Karpas-422 (cell line): ENCODE measurements at regions not wholly inside any gene's neighbourhood (a gene's known extent, or its start where the extent isn't known, plus 50 kb on each side); places are given as distances from the start of the nearest gene placed in this dataset.

Source experiments
- DNase-seq: peaks from one replicate; pipeline ENCODE4 v3.0.0-alpha.2; 2015
- H2AFZ ChIP-seq: fragments of 200-600 bp; sonication (generic); 2 replicates; pipeline ENCODE4 v1.6.1; 2014; ENCODE audit warnings: antibody characterized with exemption, low read length, mixed read lengths
- H3K27ac ChIP-seq: fragments of 200-600 bp; sonication (generic); 2 replicates; pipeline ENCODE4 v1.5.1; 2014; ENCODE audit warnings: mild to moderate bottlenecking, low read length, moderate library complexity
- H3K27me3 ChIP-seq: fragments of 200-600 bp; sonication (generic); 2 replicates; pipeline ENCODE4 v1.6.1; 2014; ENCODE audit warnings: low read length, mixed read lengths
- H3K36me3 ChIP-seq: fragments of 200-600 bp; sonication (generic); 2 replicates; pipeline ENCODE4 v1.6.1; 2014; ENCODE audit warnings: low read length, mixed read lengths; ENCODE audit not compliant: insufficient read depth
- H3K4me1 ChIP-seq: fragments of 200-600 bp; sonication (generic); 2 replicates; pipeline ENCODE4 v1.6.1; 2014; ENCODE audit warnings: mild to moderate bottlenecking, low read length, mixed read lengths
- H3K4me2 ChIP-seq: fragments of 200-600 bp; sonication (generic); 2 replicates; pipeline ENCODE4 v1.6.1; 2014; ENCODE audit warnings: low read length, low read depth, mild to moderate bottlenecking; ENCODE audit not compliant: poor library complexity, severe bottlenecking
- H3K4me3 ChIP-seq: fragments of 200-600 bp; sonication (generic); 2 replicates; pipeline ENCODE4 v1.5.1; 2014; ENCODE audit warnings: mild to moderate bottlenecking, antibody characterized with exemption, low read length, mixed read lengths
- H3K79me2 ChIP-seq: fragments of 200-600 bp; sonication (generic); 2 replicates; pipeline ENCODE4 v1.6.1; 2014; ENCODE audit warnings: mild to moderate bottlenecking, low read length, mixed read lengths
- H3K9ac ChIP-seq: fragments of 200-600 bp; sonication (generic); 2 replicates; pipeline ENCODE4 v1.6.0; 2014; ENCODE audit warnings: low read length
- H3K9me2 ChIP-seq: fragments of 200-600 bp; sonication (generic), shearing (Covaris generic); replicated peaks from 2 replicates; pipeline ENCODE4 v1.6.0; 2014; ENCODE audit warnings: mild to moderate bottlenecking, low read length, moderate library complexity; ENCODE audit not compliant: insufficient read depth
- H3K9me3 ChIP-seq: fragments of 300-700, 200-600 bp; sonication (generic); 2 replicates; pipeline ENCODE4 v1.6.1; 2014; ENCODE audit warnings: low read length, mixed read lengths
- H4K20me1 ChIP-seq: fragments of 200-600 bp; sonication (generic); 2 replicates; pipeline ENCODE4 v1.6.1; 2014; ENCODE audit warnings: mild to moderate bottlenecking, antibody characterized with exemption, low read length, low read depth; ENCODE audit not compliant: insufficient read depth

DNA sequence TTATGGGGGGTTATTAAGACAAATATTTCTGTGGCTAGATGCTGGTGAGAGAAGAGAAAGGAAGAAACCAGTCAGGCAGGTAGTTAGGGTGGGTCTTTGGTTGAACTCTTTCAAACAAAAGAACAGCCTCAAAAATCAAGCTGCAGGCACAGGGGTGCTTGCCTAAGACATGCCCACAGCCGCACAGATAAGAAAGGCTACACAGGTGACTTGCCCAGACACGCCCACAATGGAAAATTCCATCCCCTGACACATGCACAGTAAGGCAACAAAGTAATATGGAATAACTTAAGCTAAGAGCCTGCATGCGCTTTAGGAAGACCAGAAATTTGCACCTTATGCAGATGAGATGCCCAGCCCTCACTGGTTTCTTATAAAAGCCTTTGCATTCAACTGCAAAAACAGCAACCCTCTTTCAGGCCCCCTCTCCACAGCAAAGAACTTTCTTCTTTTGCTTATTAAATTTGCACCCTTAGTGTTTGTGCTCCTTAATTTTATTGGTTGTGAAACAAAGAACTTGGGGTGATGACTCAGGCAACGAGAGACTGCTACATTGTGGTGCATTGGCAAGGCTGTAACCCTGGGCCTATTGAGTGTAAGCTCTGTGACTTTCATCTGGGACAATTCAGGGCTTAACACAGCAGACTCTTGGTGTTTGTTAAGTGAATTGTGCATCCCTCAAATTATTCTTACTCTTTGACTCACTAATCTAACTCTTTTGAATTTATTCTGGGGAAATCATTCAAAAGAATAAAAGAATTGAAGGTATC lies 149.4 kb downstream of the RPAP3 start:
- Histone ChIP-seq H2AFZ (no peak overlapping the region), H3K27ac (no peak overlapping the region), H3K9ac (no peak overlapping the region), H3K79me2 (no peaks in the 10 kb centered on the region), H3K27me3 (no peaks in the 10 kb centered on the region; the same call in 1 of the 2 replicates), H3K36me3 (no peaks in the 10 kb centered on the region), H3K9me2 (no peaks in the 10 kb centered on the region), H3K4me3 (no peak overlapping the region), H3K9me3 (0 out of 2 replicates have a peak, but pooled peaks cover 4% of the 10 kb centered on the region), H3K4me2 (no peak overlapping the region), H4K20me1 (no peaks in the 10 kb centered on the region), H3K4me1 (peaks cover 7% of the 10 kb centered on the region)
- DNase-seq, result no peak

- no peaks in the 10 kb centered on the region for H3K79me2 ChIP-seq
- peaks cover 5% of the 10 kb centered on the region for H3K4me1 ChIP-seq
- H4K20me1 ChIP-seq, result no peaks in the 10 kb centered on the region
- no peak overlapping the region for H2AFZ ChIP-seq
- H3K9ac ChIP-seq, result no peak overlapping the region
- H3K4me2 ChIP-seq, result no peak overlapping the region
- no peak overlapping the region for H3K27ac ChIP-seq
- no peak overlapping the region for H3K4me3 ChIP-seq
- no peaks in the 10 kb centered on the region for H3K9me2 ChIP-seq
- H3K9me3 ChIP-seq, result 0 out of 2 replicates have a peak, but pooled peaks cover 4% of the 10 kb centered on the region
- H3K27me3 ChIP-seq, result no peaks in the 10 kb centered on the region; the same call in 1 of the 2 replicates
- no peak for DNase-seq
- no peaks in the 10 kb centered on the region for H3K36me3 ChIP-seq
Observed at GRCh38 chr12:47554046-47554653, 151.7 kb downstream of the RPAP3 start.

DNA sequence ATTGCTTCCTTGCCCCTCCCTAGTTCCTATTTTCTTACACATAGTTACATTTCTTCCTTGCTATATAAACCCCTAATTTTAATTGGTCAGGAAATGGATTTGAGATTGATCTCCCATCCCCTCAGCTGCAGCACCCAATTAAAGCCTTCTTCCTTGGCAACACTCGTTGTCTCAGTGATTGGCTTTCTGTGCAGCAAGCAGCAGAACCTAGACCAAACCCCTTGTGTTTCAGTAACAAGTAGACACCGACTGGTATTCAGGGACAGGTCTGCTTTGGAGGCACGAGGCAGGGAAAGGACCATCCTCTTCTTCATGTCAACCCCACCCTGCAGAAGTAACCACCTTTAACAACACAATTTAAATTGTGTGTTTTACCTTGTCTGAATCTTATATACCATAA lies 152.6 kb downstream of the RPAP3 start:
- Histone ChIP-seq H3K9ac (no peak overlapping the region), H3K27me3 (no peaks in the 10 kb centered on the region; the same call in 1 of the 2 replicates), H3K4me3 (no peak overlapping the region), H3K27ac (no peak overlapping the region), H4K20me1 (no peaks in the 10 kb centered on the region), H3K9me3 (0 out of 2 replicates have a peak, but pooled peaks cover 4% of the 10 kb centered on the region), H3K36me3 (no peaks in the 10 kb centered on the region), H2AFZ (no peak overlapping the region), H3K4me2 (no peak overlapping the region), H3K9me2 (no peaks in the 10 kb centered on the region), H3K79me2 (no peaks in the 10 kb centered on the region), H3K4me1 (no peaks in the 10 kb centered on the region)
- no peak for DNase-seq

- H3K4me1 ChIP-seq, result no peaks in the 10 kb centered on the region
Observed at GRCh38 chr12:47551426-47551851, 154.4 kb downstream of the RPAP3 start.

GRCh38 chr12:47549258-47549657 lies 156.6 kb downstream of the RPAP3 start:
- H2AFZ ChIP-seq, result no peak overlapping the region
- H3K9me3 ChIP-seq, result 0 out of 2 replicates have a peak, but pooled peaks cover 4% of the 10 kb centered on the region
- H3K4me1 ChIP-seq, result no peaks in the 10 kb centered on the region
- H3K4me3 ChIP-seq, result no peak overlapping the region
- H3K79me2 ChIP-seq, result no peaks in the 10 kb centered on the region
- no peaks in the 10 kb centered on the region for H3K36me3 ChIP-seq
- H3K9me2 ChIP-seq, result no peaks in the 10 kb centered on the region
- H3K4me2 ChIP-seq, result no peak overlapping the region
- H3K27ac ChIP-seq, result no peak overlapping the region
- DNase-seq, result no peak
- H3K27me3 ChIP-seq, result no peaks in the 10 kb centered on the region; the same call in 1 of the 2 replicates
- H3K9ac ChIP-seq, result no peak overlapping the region
- no peaks in the 10 kb centered on the region for H4K20me1 ChIP-seq

More at GRCh38 chr12:47551426-47551851, 154.4 kb downstream of the RPAP3 start:
- H3K9me2 ChIP-seq, result no peaks in the 10 kb centered on the region
- H3K36me3 ChIP-seq, result no peaks in the 10 kb centered on the region
- H3K4me2 ChIP-seq, result no peak overlapping the region
- H4K20me1 ChIP-seq, result no peaks in the 10 kb centered on the region
- no peak overlapping the region for H3K9ac ChIP-seq
- H3K27me3 ChIP-seq, result no peaks in the 10 kb centered on the region; the same call in 1 of the 2 replicates
- H3K9me3 ChIP-seq, result 0 out of 2 replicates have a peak, but pooled peaks cover 4% of the 10 kb centered on the region
- H3K79me2 ChIP-seq, result no peaks in the 10 kb centered on the region
- no peak overlapping the region for H3K4me3 ChIP-seq
- DNase-seq, result no peak
- no peak overlapping the region for H3K27ac ChIP-seq
- H2AFZ ChIP-seq, result no peak overlapping the region

DNA sequence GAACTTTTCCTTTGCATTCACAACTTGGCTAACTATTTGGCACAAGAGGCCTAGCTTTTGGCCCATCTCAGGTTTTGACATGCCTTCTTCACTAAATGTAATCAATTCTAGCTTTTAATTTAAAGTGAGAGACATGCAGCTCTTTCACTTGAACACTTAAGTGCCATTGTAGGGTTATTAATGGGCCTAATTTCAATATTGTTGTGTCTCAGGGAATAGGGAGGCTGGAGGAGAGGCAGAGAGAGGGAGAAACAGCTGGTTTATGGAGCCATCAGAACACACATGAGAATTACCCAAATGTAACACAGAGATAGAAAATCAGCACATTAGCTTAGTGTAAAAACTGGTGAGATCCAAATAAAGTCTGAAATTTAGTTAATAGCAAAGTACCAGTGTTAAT lies 157.4 kb downstream of the RPAP3 start:
- DNase-seq, result no peak
- H3K9me3 ChIP-seq, result 0 out of 2 replicates have a peak, but pooled peaks cover 1% of the 10 kb centered on the region
- H3K79me2 ChIP-seq, result no peaks in the 10 kb centered on the region
- no peak overlapping the region for H3K4me3 ChIP-seq
- H3K4me2 ChIP-seq, result no peak overlapping the region
- no peaks in the 10 kb centered on the region; the same call in 1 of the 2 replicates for H3K27me3 ChIP-seq
- no peak overlapping the region for H2AFZ ChIP-seq
- H3K27ac ChIP-seq, result no peak overlapping the region
- H3K36me3 ChIP-seq, result no peaks in the 10 kb centered on the region
- no peak overlapping the region for H3K9ac ChIP-seq
- H3K4me1 ChIP-seq, result no peaks in the 10 kb centered on the region
- H4K20me1 ChIP-seq, result no peaks in the 10 kb centered on the region
- H3K9me2 ChIP-seq, result no peaks in the 10 kb centered on the region

- Histone ChIP-seq H3K4me2 (no peak overlapping the region), H3K9me3 (no peaks in the 10 kb centered on the region), H2AFZ (no peak overlapping the region), H3K9ac (no peak overlapping the region), H4K20me1 (no peaks in the 10 kb centered on the region), H3K36me3 (no peaks in the 10 kb centered on the region), H3K4me3 (no peak overlapping the region), H3K27me3 (no peaks in the 10 kb centered on the region), H3K9me2 (no peaks in the 10 kb centered on the region), H3K27ac (no peak overlapping the region), H3K4me1 (no peaks in the 10 kb centered on the region), H3K79me2 (no peaks in the 10 kb centered on the region)
- DNase-seq, result no peak
Observed at GRCh38 chr12:47547077-47547476, 158.8 kb downstream of the RPAP3 start.

DNA sequence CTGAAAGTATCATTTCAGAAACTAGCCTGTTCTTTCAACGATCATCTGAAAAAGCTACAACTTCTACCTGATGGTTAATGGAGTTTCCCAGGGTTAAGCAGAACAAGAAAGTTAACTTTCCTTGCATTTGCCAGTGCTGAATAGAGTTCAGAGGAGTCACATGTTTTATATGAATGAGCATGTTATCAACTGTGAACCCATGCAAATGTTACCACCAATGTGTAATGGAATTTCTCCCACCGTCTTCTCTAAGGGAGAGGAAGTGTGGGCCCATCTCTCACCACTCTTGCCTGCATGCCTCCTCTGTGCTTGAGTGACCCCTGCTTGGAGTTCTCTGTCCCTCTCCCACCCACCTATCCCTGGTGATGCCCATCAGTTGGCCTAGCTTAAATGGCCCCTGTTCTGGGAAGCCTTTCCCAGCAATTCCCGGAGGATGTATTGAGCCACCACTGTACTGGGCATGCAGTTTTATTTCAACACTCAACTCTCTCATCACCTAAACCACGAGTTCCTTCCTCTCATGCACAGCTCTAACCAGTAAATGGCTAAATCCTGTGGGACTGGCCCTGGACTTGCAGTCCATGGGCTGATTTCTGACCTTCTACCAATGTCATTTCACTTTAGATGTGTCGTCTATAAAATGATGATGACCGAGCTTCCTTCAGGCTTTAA lies 159.8 kb downstream of the RPAP3 start:
- Histone ChIP-seq H4K20me1 (no peaks in the 10 kb centered on the region), H3K27me3 (no peaks in the 10 kb centered on the region), H3K4me1 (no peaks in the 10 kb centered on the region), H3K9me3 (no peaks in the 10 kb centered on the region), H2AFZ (no peak overlapping the region), H3K79me2 (no peaks in the 10 kb centered on the region), H3K9ac (no peak overlapping the region), H3K27ac (no peak overlapping the region), H3K9me2 (no peaks in the 10 kb centered on the region), H3K36me3 (no peaks in the 10 kb centered on the region), H3K4me2 (no peak overlapping the region), H3K4me3 (no peak overlapping the region)
- DNase-seq, result no peak
